Neural cell (in vitro differentiated cells): ENCODE measurements at regions not wholly inside any gene's neighbourhood (a gene's known extent, or its start where the extent isn't known, plus 50 kb on each side); places are given as distances from the start of the nearest gene placed in this dataset.

ENCODE experiments used
- EP300 ChIP-seq: fragments of 450-650 bp; conservative IDR thresholded peaks from 2 replicates; pipeline ENCODE4 v1.6.1; 2014; ENCODE audit warnings: antibody characterized with exemption, mild to moderate bottlenecking, moderate library complexity; ENCODE audit not compliant: poor library complexity, severe bottlenecking
- EZH2 ChIP-seq: fragments of 200-600, 300-800 bp; shearing (Covaris generic), sonication (generic); IDR thresholded peaks from 2 replicates; pipeline ENCODE4 v1.6.1; 2014; ENCODE audit warnings: antibody characterized with exemption, low read length, borderline replicate concordance, mild to moderate bottlenecking; ENCODE audit not compliant: insufficient read depth, poor library complexity, severe bottlenecking
- MXI1 ChIP-seq: fragments of 450-650 bp; conservative IDR thresholded peaks from 2 replicates; pipeline ENCODE4 v1.6.1; 2014; ENCODE audit warnings: antibody characterized with exemption, mild to moderate bottlenecking; ENCODE audit not compliant: poor library complexity, severe bottlenecking
- POLR2AphosphoS5 ChIP-seq: IDR thresholded peaks from 2 replicates; pipeline ENCODE4 v1.6.1; 2012
- RAD21 ChIP-seq: fragments of 450-650 bp; conservative IDR thresholded peaks from 2 replicates; pipeline ENCODE4 v1.6.1; 2014; ENCODE audit warnings: antibody characterized with exemption, mild to moderate bottlenecking, moderate library complexity
- REST ChIP-seq: IDR thresholded peaks from 2 replicates; pipeline ENCODE4 v1.6.1; 2012; ENCODE audit warnings: borderline replicate concordance
- SMC3 ChIP-seq: fragments of 450-650 bp; conservative IDR thresholded peaks from 2 replicates; pipeline ENCODE4 v1.6.1; 2014; ENCODE audit warnings: antibody characterized with exemption, mild to moderate bottlenecking, moderate library complexity; ENCODE audit not compliant: poor library complexity
- TAF1 ChIP-seq: IDR thresholded peaks from 2 replicates; pipeline ENCODE4 v1.6.1; 2012; ENCODE audit warnings: low read depth
- TF ChIP-seq, protein P1 (sequence below): fragments of 450-650 bp; IDR thresholded peaks from 2 replicates; pipeline ENCODE4 v1.5.1; 2014; ENCODE audit warnings: antibody characterized with exemption, mild to moderate bottlenecking, moderate library complexity; ENCODE audit not compliant: poor library complexity, severe bottlenecking

DNA sequence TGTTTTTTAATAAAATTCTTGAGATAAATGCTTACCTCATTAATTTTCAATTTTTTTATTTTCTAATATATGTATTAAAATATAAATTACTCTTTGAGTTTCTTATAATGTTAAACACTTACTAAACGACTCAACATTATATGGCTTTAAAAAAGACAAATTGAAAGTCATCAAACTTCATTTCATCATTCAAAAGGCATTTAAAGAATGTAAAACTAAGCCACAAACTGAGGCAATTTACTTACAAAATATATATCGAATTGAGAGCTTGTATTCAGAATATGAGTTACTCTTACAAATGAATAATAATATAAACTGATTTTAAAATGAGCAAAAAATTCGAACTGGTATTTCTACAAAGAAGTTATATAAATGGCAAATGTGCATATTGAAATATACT, 1262.2 kb upstream of the PIK3C3 start:
- TF ChIP-seq RAD21 (no peak), EZH2 (no peak), EP300 (no peak), TAF1 (no peak), REST (no peak), SMC3 (no peak), MXI1 (no peak), POLR2AphosphoS5 (no peak)
- TF ChIP-seq, protein P1, sequence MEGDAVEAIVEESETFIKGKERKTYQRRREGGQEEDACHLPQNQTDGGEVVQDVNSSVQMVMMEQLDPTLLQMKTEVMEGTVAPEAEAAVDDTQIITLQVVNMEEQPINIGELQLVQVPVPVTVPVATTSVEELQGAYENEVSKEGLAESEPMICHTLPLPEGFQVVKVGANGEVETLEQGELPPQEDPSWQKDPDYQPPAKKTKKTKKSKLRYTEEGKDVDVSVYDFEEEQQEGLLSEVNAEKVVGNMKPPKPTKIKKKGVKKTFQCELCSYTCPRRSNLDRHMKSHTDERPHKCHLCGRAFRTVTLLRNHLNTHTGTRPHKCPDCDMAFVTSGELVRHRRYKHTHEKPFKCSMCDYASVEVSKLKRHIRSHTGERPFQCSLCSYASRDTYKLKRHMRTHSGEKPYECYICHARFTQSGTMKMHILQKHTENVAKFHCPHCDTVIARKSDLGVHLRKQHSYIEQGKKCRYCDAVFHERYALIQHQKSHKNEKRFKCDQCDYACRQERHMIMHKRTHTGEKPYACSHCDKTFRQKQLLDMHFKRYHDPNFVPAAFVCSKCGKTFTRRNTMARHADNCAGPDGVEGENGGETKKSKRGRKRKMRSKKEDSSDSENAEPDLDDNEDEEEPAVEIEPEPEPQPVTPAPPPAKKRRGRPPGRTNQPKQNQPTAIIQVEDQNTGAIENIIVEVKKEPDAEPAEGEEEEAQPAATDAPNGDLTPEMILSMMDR: no peak
